WTC11 (cell line): ENCODE measurements at regions not wholly inside any gene's neighbourhood (a gene's known extent, or its start where the extent isn't known, plus 50 kb on each side); places are given as distances from the start of the nearest gene placed in this dataset.

Experiments used
- ATAC-seq: fragments of 200-7000 bp; cut with Tn5 transposase; 2 replicates; pipeline ENCODE4 v1.10.0; 2021; ENCODE audit warnings: mild to moderate bottlenecking, moderate library complexity
- CTCF ChIA-PET: fragments of 300-600 bp; sonication (Branson Sonifier 250); formaldehyde crosslinking; loops from one replicate; lab custom pipeline; 2021; ENCODE audit warnings: antibody characterized with exemption; lab: Charles Lee
- POLR2A ChIA-PET: fragments of 350-600 bp; sonication (Branson Sonifier 250); formaldehyde crosslinking; loops from one replicate; lab custom pipeline; 2021; ENCODE audit warnings: antibody characterized with exemption; lab: Charles Lee
- DNase-seq: peaks from one replicate; pipeline ENCODE4 v3.0.0; 2021; ENCODE audit warnings: low spot score
- H3K27ac Mint-ChIP-seq: 2 replicates; pipeline ENCODE4 v1.8.0; 2021; ENCODE audit warnings: mixed read lengths
- H3K27me3 Mint-ChIP-seq: 2 replicates; pipeline ENCODE4 v1.8.0; 2021; ENCODE audit warnings: low read depth, mild to moderate bottlenecking, moderate library complexity, mixed read lengths
- H3K36me3 Mint-ChIP-seq: 2 replicates; pipeline ENCODE4 v1.8.0; 2021; ENCODE audit warnings: mixed read lengths
- H3K4me1 Mint-ChIP-seq: 2 replicates; pipeline ENCODE4 v1.8.0; 2022; ENCODE audit warnings: mixed read lengths
- H3K4me3 Mint-ChIP-seq: 2 replicates; pipeline ENCODE4 v1.8.0; 2021; ENCODE audit warnings: mild to moderate bottlenecking, moderate library complexity, mixed read lengths
- H3K9me3 Mint-ChIP-seq: 2 replicates; pipeline ENCODE4 v1.8.0; 2021; ENCODE audit warnings: mixed read lengths
- ARID4B ChIP-seq: sonication (generic); formaldehyde crosslinking; IDR thresholded peaks from 2 replicates; pipeline ENCODE4 v1.8.0; 2023; ENCODE audit warnings: missing genetic modification reagents, mild to moderate bottlenecking, borderline replicate concordance
- ATF1 ChIP-seq: sonication (generic); formaldehyde crosslinking; IDR thresholded peaks from 2 replicates; pipeline ENCODE4 v1.8.1; 2023; ENCODE audit warnings: mild to moderate bottlenecking, moderate library complexity, missing genetic modification reagents
- ATF2 ChIP-seq: sonication (generic); formaldehyde crosslinking; IDR thresholded peaks from 2 replicates; pipeline ENCODE4 v1.8.1; 2022; ENCODE audit warnings: low read depth, missing genetic modification reagents, borderline replicate concordance
- E2F5 ChIP-seq: sonication (generic); formaldehyde crosslinking; IDR thresholded peaks from 2 replicates; pipeline ENCODE4 v1.8.1; 2022; ENCODE audit warnings: mild to moderate bottlenecking, moderate library complexity, missing genetic modification reagents
- FOXP1 ChIP-seq: sonication (generic); formaldehyde crosslinking; IDR thresholded peaks from 2 replicates; pipeline ENCODE4 v1.8.0; 2022; ENCODE audit warnings: missing genetic modification reagents, mild to moderate bottlenecking, moderate library complexity, borderline replicate concordance
- JUN ChIP-seq: sonication (generic); formaldehyde crosslinking; IDR thresholded peaks from 2 replicates; pipeline ENCODE4 v1.8.0; 2023; ENCODE audit warnings: mild to moderate bottlenecking, missing genetic modification reagents
- MXD4 ChIP-seq: fragments of 250-450 bp; sonication (Bioruptor Pico); IDR thresholded peaks from 2 replicates; pipeline ENCODE4 v1.8.0; 2021; ENCODE audit warnings: mild to moderate bottlenecking, moderate library complexity, borderline replicate concordance
- MYBL2 ChIP-seq: sonication (generic); formaldehyde crosslinking; IDR thresholded peaks from 2 replicates; pipeline ENCODE4 v1.8.1; 2023; ENCODE audit warnings: mild to moderate bottlenecking, moderate library complexity, missing genetic modification reagents
- NR2C2 ChIP-seq: sonication (generic); formaldehyde crosslinking; IDR thresholded peaks from 2 replicates; pipeline ENCODE4 v1.8.0; 2022; ENCODE audit warnings: mild to moderate bottlenecking, missing genetic modification reagents
- RELA ChIP-seq: sonication (generic); formaldehyde crosslinking; IDR thresholded peaks from 2 replicates; pipeline ENCODE4 v1.8.1; 2022; ENCODE audit warnings: missing genetic modification reagents, mild to moderate bottlenecking, borderline replicate concordance
- SMAD4 ChIP-seq: sonication (generic); formaldehyde crosslinking; IDR thresholded peaks from 2 replicates; pipeline ENCODE4 v1.8.0; 2022; ENCODE audit warnings: mild to moderate bottlenecking, missing genetic modification reagents
- SOX15 ChIP-seq: fragments of 250-450 bp; sonication (Bioruptor Pico); IDR thresholded peaks from 2 replicates; pipeline ENCODE4 v1.9.0; 2021; ENCODE audit warnings: mild to moderate bottlenecking
- SP1 ChIP-seq: sonication (generic); formaldehyde crosslinking; conservative IDR thresholded peaks from 2 replicates; pipeline ENCODE4 v1.8.1; 2022; ENCODE audit warnings: missing genetic modification reagents
- TEAD4 ChIP-seq: sonication (generic); formaldehyde crosslinking; IDR thresholded peaks from 2 replicates; pipeline ENCODE4 v1.8.0; 2022; ENCODE audit warnings: mild to moderate bottlenecking, missing genetic modification reagents
- TP53 ChIP-seq: sonication (generic); formaldehyde crosslinking; IDR thresholded peaks from 2 replicates; pipeline ENCODE4 v1.8.1; 2023; ENCODE audit warnings: mild to moderate bottlenecking, missing genetic modification reagents
- ZNF121 ChIP-seq: sonication (generic); formaldehyde crosslinking; IDR thresholded peaks from 2 replicates; pipeline ENCODE4 v1.8.0; 2023; ENCODE audit warnings: missing genetic modification reagents
- ZNF138 ChIP-seq: sonication (generic); formaldehyde crosslinking; conservative IDR thresholded peaks from 2 replicates; pipeline ENCODE4 v1.8.1; 2022; ENCODE audit warnings: mild to moderate bottlenecking, moderate library complexity, missing genetic modification reagents
- ZNF532 ChIP-seq: fragments of 250-450 bp; sonication (Bioruptor Pico); IDR thresholded peaks from 2 replicates; pipeline ENCODE4 v1.9.0; 2021; ENCODE audit warnings: mild to moderate bottlenecking, borderline replicate concordance

- ChIA-PET CTCF (no interaction called here), POLR2A (no interaction called here)
- Mint-ChIP-seq H3K4me3 (no peak overlapping the region), H3K9me3 (no peaks in the 10 kb centered on the region), H3K27ac (no peak overlapping the region), H3K36me3 (no peaks in the 10 kb centered on the region), H3K27me3 (no peaks in the 10 kb centered on the region), H3K4me1 (no peaks in the 10 kb centered on the region)
- ATAC-seq (no peak), DNase-seq (no peak)
- TF ChIP-seq RELA (no peak), SMAD4 (CRISPR knock-in tag) (no peak), TP53 (CRISPR knock-in tag) (no peak), TEAD4 (CRISPR knock-in tag) (no peak), ZNF121 (CRISPR knock-in tag) (no peak), FOXP1 (CRISPR knock-in tag) (no peak), ZNF138 (CRISPR knock-in tag) (no peak), SP1 (no peak), JUN (no peak), ATF1 (CRISPR knock-in tag) (no peak), MXD4 (CRISPR knock-in tag) (no peak), SOX15 (CRISPR knock-in tag) (no peak), ARID4B (no peak), MYBL2 (CRISPR knock-in tag) (no peak), E2F5 (CRISPR knock-in tag) (no peak), ZNF532 (CRISPR knock-in tag) (no peak), ATF2 (CRISPR knock-in tag) (no peak), NR2C2 (CRISPR knock-in tag) (no peak)
Observed at GRCh38 chr12:91663310-91663709, 480.7 kb upstream of the DCN start.
